ENCODE measurements at regions not wholly inside any gene's neighbourhood (a gene's known extent, or its start where the extent isn't known, plus 50 kb on each side); places are given as distances from the start of the nearest gene placed in this dataset.

DNA sequence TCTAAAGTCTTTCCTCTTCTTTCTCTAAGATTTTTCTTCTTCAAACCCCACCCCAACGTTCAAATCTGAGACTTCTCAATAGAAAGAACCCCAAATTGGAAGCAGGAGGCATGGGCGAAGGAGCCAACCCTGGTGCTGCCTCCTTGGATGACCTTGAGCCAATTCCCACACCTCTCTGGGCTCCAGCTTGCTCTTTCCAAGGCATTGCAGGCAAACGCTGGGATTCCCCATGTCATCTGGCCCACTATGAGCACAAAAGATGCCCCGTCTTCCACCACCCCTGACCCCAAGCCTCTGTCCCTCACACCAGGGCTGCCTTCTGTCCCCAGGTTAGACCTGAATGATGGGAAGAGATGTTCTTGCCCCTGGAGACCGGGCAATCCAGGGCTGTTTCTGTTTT is 57.0 kb downstream of the TTC32 start:
- DNase-seq = no peak

More for the DNA sequence above, 57.0 kb downstream of the TTC32 start:
- H2BK12ac ChIP-seq (ENCODE audit: insufficient read length, low read depth, low read length) = no peak overlapping the region
- H3K79me2 ChIP-seq (ENCODE audit: insufficient read depth, low read length) = no peaks in the 10 kb centered on the region
- H2BK120ac ChIP-seq (ENCODE audit: low read depth, low read length, poor library complexity, severe bottlenecking) = no peak overlapping the region
- no peak overlapping the region for H4K8ac ChIP-seq (replicated peaks; ENCODE audit: insufficient read length, low read depth, low read length)
- H3K9ac ChIP-seq (ENCODE audit: extremely low read depth, insufficient read length, low read length) = no peak overlapping the region
- no peak overlapping the region for H2AFZ ChIP-seq (ENCODE audit: low read length)
- no peak overlapping the region for H3K4me2 ChIP-seq (ENCODE audit: insufficient read depth, insufficient read length, low read length)
- no peaks in the 10 kb centered on the region for H4K20me1 ChIP-seq (ENCODE audit: control insufficient read depth, insufficient read depth, insufficient read length)
- H3T11ph ChIP-seq (ENCODE audit: low read length) = no peak overlapping the region
- no peak overlapping the region for H3K56ac ChIP-seq (ENCODE audit: insufficient read length, low read depth, low read length)
- Mint-ChIP-seq H3K4me1 (no peaks in the 10 kb centered on the region), H3K9me3 (peaks cover 0 to 5% of the 10 kb centered on the region in 2 experiments; a peak in 1 of 5 replicates), H3K27me3 (ENCODE audit: low read depth) (peaks cover 7% of the 10 kb centered on the region), H3K27ac (no peak overlapping the region), H3K4me3 (no peak overlapping the region), H3K36me3 (ENCODE audit: insufficient read depth in 1 of 3, low read depth in 3 of 3) (no peaks in the 10 kb centered on the region; a peak in 1 of 7 replicates)
- H3K4me1 ChIP-seq (ENCODE audit: insufficient read depth, low read length) = no peaks in the 10 kb centered on the region
- H2BK15ac ChIP-seq (ENCODE audit: low read depth, low read length) = no peak overlapping the region
- TF ChIP-seq, protein P1, sequence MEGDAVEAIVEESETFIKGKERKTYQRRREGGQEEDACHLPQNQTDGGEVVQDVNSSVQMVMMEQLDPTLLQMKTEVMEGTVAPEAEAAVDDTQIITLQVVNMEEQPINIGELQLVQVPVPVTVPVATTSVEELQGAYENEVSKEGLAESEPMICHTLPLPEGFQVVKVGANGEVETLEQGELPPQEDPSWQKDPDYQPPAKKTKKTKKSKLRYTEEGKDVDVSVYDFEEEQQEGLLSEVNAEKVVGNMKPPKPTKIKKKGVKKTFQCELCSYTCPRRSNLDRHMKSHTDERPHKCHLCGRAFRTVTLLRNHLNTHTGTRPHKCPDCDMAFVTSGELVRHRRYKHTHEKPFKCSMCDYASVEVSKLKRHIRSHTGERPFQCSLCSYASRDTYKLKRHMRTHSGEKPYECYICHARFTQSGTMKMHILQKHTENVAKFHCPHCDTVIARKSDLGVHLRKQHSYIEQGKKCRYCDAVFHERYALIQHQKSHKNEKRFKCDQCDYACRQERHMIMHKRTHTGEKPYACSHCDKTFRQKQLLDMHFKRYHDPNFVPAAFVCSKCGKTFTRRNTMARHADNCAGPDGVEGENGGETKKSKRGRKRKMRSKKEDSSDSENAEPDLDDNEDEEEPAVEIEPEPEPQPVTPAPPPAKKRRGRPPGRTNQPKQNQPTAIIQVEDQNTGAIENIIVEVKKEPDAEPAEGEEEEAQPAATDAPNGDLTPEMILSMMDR (conservative IDR thresholded peaks at IDR 0.05) = no peak
- no peak overlapping the region for H3K18ac ChIP-seq (ENCODE audit: insufficient read length, low read depth, low read length)
- no peaks in the 10 kb centered on the region for H3K23me2 ChIP-seq (ENCODE audit: insufficient read length, low read depth, low read length, poor library complexity, severe bottlenecking)
- no peak overlapping the region for H2AK5ac ChIP-seq (ENCODE audit: insufficient read length, low read length)
- H3K4ac ChIP-seq (ENCODE audit: low read depth, low read length) = no peak overlapping the region
- no peak overlapping the region for H3K23ac ChIP-seq (ENCODE audit: insufficient read length, low read depth, low read length)
- H3K27me3 ChIP-seq (ENCODE audit: insufficient read depth, low read length) = no peaks in the 10 kb centered on the region
- no peak overlapping the region for H4K91ac ChIP-seq (ENCODE audit: insufficient read length, low read depth, low read length)
- no CpG with 5 or more reads among the region's 5 CpGs for WGBS (ENCODE audit: extremely low coverage, insufficient read length, low lambda C conversion rate)
- H3K27ac ChIP-seq (ENCODE audit: insufficient read length, low read depth, low read length) = no peak overlapping the region
- no peak overlapping the region for H2BK5ac ChIP-seq (ENCODE audit: insufficient read length, low read length)
- H3K9me3 ChIP-seq (ENCODE audit: control insufficient read depth, low read depth, low read length) = no peaks in the 10 kb centered on the region
- no peak overlapping the region for H4K5ac ChIP-seq (ENCODE audit: insufficient read length, low read depth, low read length)
- no peaks in the 10 kb centered on the region for H3K79me1 ChIP-seq (ENCODE audit: insufficient read depth, low read depth, low read length, poor library complexity, severe bottlenecking)
- no peak overlapping the region; the same call in 1 of the 2 replicates for H3K14ac ChIP-seq (ENCODE audit: insufficient read depth, low read length)
- H2BK20ac ChIP-seq (ENCODE audit: low read depth, low read length, poor library complexity, severe bottlenecking) = no peak overlapping the region

Measured in H9 (cell line).